HG03139 (cell line): ENCODE measurements at regions not wholly inside any gene's neighbourhood (a gene's known extent, or its start where the extent isn't known, plus 50 kb on each side); places are given as distances from the start of the nearest gene placed in this dataset.
"Not testable (repeated sequence)": the region's sequence is repeated elsewhere in the genome, so short reads cannot be mapped to it uniquely, and the experiment has no call there.

Experiments
- ATAC-seq: cut with Tn5 transposase; IDR thresholded peaks from one replicate; pipeline ENCODE4 v1.9.1; 2021; ENCODE audit not compliant: unreplicated experiment

DNA sequence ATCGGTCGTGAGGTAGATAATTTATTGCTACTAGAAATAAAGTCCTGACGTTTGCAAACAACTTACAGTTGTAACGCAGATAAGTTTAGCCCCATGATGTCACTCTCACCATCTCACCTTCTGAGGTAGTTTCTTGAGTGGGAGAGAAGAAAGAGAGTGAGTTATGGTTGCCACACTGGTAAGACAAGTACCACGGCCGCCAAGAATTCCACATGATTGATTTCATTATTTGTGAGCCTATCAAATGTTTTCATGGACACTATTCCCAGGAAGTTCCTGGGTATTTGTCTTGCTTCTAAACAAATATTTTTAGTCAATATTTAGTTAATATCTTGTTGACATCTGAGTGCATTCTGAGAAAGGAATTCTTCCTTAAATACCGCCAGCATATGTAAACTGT is 339.4 kb upstream of the KIAA1217 start:
- no peak for ATAC-seq

DNA sequence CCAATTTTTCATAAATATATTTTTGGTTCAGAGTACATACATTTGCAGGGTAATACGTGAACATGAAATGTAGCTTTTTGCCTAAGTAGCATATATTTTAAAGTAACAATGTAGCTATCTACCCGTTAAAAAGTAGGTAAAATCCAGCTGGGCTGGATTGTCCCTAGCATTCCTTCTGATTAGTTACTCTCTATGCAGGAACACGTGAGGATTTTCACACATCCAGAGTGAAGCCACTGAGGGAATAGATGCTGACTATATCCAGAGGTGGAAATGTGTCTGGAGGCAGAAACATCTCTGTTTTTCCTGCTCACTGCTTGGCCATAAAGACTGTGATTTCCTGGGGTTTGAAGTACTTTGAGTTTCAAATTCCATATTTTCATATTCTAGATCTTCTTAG is 338.9 kb upstream of the KIAA1217 start:
- ATAC-seq, result no peak

DNA sequence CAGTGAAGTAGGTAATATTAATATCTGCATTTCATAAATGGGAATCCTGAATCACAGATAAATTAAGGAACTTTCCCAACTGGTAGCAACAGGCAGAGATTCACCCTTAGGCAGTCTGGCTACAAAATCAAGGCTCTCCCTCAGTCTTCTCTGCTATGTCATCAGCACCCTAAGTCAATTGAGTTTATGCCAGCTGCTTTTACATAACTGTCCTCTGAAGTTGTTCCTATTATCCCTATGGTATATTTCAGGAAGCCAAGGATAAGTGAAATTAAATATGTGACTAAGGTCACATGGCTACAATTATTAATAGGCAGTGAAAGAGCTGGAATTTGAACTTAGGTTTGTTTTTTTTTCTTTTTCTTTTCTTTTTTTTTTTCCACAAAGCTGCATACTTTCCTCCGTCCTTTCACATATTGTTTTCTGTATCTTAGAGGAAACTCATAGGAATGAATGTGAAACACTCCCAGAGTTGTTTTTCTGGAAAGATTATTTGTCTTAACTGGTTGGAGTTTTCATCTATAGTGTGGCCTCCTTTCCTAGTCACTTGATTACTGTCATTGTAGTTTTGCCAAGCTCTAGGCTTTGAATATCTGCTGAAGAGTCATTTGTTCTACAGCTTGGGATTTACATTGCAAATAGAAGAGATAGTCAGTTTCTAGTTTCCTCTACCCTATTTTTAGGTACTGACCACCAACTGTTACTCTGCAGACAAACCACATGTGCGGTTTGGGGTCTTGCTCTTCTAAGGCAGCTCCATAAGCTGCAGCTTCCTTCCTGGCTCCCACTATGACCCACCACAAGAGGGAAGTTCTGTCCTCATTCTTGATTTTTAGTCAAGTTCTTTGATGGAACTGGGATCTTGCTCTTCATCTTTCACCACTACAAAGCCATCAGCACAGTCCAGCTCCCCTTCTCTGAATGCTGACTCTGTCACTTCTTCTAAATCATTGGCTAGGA is 338.0 kb upstream of the KIAA1217 start:
- no peak for ATAC-seq

DNA sequence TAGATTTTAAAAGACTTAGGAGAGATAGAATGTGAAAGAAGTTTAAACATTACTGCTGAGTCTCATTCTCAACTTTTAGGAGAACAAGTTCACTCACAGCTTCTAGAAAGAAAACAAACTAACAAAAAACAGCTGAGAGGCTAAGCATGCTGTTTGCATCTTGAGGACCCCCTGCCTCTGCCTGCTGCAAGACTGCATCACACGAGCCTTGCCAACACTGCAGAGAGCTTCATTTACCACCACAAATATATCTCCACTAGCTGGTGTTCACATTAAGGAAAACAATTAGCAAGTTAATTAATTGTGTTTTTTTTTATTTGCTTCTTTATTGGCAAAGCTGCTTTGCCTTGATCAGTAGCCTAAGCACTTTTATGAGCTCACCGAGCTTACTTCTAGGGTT is 336.6 kb upstream of the KIAA1217 start:
- no peak for ATAC-seq

DNA sequence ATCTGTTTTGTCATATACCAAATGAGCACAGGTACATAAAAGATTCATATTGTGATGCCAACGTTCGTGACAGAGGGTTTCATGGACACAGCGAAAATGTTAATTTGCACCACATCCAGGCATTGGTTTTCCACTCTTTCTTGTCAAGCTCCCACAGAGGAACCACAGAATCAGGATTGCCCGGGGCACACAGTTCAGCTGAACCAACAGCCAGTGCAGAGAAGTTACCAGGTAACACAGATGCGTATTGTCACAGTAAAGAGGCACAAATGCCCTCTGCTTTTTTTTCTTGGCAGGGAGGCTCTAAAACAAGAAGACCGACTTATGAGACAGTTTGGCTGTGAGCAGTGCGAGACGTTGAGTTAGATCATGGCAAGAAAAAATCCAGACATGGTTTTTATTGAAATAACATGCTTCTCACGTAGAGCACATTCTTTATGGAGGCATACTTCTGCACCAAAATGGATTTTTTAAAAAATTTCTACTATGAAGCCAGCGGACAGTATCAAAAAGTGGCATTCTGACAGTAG is 331.1 kb upstream of the KIAA1217 start:
- no peak for ATAC-seq

DNA sequence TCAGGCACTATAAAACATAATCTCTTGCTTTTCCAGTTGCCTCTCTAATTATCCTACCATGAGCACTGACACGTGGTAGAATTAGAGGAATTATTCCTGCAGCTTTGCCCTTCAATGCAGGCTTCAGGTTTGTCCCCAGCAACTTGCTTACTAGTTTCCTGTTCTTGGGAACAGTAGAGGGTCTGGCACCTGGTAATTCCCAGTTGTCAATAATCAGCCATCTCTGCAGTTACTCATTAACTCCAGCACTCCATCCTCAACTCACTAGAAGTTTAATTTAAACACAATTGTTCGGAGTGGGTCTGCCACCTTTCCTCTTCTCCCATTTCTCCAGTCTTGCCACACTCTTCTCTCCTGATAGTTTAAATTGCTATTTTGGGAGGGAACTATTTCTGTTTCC is 324.3 kb upstream of the KIAA1217 start:
- no peak for ATAC-seq

DNA sequence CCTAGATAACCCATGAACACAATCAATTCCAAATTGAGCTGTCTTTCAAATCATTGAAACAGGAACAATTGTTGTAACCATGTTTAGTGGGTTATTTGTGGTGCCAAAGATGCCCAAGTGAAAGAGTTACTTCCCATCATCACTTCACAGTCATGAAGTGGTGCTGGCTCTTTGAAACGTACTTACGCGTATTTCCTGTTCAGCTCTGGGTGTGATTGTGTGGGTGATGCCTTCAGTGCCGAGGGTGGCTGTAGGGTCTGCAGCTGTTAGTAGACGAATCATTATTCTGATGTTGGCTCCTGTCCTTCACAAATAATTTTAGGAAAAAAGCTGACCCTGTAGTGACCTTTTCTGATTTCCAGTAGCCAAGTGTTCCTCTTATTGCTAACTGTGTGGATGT is 323.1 kb upstream of the KIAA1217 start:
- ATAC-seq, result no peak

DNA sequence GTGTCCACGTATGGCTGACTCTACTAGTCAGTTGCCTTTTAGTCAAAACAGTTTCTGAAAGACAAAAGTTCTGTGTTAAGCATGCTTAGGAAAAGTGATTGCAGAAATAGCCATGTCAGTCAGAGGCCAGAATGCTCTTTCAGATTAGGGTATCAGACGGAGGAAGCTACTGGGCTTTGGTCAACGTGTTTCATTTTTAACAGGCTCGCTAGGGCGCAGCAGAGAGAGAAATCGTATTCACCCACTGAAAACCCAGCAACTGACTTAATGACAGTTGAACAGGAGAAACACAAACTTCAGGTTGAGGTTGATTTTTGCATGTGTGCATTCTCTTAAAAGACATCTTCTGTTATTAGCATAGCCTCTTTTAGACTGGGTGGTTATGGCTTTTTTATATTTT is 322.6 kb upstream of the KIAA1217 start:
- ATAC-seq, result no peak

DNA sequence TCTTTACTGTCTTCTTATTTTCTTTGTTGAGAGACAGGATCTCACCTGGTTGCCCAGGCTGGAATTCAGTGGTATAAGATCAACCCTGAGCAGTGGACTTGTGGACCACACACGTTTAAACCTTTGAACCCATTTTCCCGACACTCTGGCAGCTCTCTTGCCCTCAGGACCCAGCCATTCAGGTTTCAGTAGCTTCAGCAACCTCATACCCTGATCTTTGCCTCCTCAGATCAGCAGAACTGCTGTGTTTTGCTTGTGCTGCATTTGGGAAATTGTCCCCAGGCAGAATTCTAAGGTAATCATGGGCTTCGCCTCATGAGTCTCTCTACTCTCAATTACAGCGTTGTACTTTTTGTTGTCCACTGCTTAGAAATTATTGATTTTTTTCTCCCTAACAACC is 317.6 kb upstream of the KIAA1217 start:
- ATAC-seq, result no peak

DNA sequence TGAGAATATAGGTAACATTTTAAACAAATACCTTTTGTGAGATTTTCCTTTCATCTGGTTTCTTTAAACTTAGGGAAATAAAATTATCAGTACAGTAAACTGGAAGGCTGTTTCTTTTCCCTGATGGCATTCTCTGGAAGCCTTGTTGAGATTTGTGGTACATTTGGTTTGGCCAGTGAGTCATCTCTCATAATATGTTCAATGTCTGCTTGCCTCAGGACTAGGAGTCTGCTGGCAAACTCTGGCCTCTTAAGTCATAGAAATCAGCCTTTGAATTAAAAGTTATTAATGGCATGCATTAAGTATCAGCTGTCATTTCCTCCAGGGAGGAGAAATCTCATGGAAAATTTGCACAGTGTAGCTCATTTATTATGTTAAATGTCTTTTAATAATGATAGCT is 316.6 kb upstream of the KIAA1217 start:
- ATAC-seq, result no peak

DNA sequence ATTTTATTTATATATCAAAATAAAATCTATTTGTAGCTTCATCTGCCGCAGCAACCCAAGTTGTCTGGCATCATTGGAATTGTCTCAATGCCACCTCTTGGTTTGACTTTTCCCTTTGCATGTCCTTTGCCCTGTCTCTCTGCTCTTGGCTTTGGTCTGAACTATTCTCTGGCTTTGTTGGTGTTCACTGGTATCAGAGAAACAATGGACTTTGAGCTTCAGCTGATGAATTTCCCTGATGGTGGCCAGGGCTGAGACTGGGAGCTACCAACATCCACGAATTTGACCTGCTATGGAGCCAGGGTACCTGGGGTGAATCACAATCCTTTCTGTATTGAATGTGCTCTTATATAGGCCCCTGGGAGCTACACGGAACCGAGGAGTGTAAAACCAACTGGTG is 311.7 kb upstream of the KIAA1217 start:
- ATAC-seq, result no peak

DNA sequence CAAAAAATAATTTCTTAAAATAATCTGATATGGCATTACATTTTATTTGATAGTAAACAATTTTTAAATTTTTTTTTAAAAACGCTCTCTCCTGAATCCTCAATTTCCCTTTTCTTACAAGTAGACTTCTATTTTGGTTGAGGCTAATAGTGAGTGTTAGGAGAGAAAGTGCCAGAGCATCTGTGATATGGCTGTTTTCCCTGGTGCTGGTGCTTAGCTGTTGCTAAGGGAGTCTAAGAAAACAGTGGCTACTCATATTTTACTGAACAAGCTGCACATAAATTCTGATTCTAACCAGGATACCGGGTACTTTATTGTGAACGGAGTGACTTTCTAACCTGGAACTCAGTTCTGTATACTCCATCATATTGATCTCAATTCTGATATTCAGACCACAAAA is 311.1 kb upstream of the KIAA1217 start:
- ATAC-seq, result no peak

DNA sequence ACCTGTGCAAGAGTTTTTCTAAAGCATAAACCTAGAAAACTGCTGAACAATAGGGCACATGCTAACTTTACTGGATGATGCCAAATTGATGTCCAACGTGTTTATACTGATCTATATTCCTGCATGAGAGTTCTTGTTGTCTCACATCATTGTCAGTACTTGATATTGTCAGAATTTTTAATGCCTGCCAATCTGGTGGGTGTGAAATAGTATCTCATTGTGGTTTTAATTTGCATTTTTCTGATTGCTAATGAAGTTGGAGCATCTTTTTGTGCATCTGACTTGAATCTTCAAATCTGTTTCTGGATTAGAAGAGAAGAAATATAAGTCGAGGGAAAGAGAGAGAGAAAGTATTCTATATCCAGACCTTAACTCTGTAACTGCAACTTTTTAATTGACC is 309.8 kb upstream of the KIAA1217 start:
- ATAC-seq, result no peak

DNA sequence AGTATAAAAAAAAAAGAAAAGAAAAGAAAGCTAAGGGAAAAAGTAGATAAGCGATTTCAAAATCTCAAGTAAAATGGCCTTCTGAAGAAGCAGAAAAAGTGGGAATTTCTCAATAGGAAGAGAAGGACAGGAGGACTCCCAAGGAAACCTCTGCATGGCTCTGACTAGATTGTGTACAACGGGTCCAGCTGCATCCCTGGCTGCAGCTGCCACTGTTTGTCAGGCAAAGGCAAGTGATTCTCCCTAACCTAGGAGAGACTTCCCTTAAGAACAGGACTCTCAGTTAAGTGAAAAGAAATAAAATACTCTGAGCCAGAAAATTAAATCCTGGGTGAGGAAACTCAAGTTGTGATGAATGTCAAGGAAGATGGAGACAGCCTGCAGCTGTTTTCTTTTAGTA is 298.6 kb upstream of the KIAA1217 start:
- no peak for ATAC-seq

DNA sequence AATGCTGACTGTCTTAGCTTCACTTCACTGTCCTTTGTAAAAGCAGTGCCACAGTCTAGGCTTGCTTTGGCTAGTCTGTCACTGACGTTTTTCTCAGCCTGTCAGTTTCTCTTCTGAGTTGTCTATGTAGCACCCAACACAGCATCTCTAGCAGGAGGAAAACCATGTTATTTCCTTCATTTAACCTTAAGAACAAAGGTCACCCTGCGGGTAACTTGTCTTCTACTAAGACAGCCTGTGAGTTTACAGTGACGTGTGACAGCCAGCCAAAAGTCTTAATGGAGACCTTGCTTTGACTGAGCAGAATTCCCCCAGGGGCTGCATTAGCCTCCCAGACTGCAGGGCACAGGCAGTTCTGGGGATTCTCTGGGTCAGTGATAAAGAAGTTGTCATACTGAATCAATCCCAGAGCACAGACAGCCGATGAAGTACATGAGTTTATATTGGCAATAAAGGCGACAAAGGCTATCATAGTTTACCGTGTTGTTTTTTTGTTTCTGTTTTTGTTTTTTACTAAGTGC is 296.0 kb upstream of the KIAA1217 start:
- ATAC-seq, result no peak

DNA sequence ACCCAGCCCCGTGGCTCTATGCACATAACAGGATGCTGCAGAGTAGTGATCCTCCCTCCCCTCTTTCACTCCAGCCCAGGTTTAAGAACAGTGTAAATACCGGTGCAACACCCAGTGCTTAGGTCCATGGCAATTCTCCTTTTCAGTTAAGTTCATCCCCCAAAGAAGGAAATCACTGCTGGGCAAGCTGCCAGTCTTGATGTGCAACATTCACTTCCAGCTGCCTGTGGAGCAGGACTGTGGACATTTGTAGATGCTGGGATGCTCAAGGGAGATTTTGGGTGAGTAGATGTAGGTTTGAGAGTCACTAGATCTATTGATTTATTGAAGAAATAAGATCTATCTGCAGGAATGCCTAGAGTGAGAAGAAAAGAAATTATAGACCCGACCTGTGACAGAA is 294.3 kb upstream of the KIAA1217 start:
- no peak for ATAC-seq

DNA sequence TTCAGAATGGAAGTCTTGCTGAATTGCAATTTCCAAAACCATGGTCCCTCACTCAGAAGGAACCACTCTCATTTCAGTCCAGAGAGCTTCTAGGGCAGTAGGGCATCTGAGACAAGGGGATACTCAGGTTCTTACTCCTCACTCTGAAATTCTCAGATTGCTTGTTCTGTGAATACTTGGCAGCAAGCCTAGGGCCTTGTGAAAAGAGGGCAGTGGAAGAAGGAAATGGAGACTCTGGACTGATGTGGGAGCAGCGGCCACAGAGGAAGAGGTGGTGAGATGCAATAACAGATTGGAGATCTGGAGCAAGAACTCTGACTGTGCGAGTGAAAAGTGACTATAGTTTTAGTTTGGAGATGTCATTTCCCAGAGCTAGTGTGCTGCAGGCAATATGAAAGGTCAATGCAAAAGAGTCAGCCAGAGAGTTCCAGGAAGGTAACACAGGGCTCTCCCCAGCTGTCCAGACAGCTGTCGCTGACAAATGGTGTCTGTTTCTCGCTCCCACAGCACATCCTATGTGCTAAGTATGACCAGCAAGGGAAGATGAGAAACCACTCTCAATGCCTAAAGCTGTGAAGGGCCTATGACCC is 291.6 kb upstream of the KIAA1217 start:
- no peak for ATAC-seq

DNA sequence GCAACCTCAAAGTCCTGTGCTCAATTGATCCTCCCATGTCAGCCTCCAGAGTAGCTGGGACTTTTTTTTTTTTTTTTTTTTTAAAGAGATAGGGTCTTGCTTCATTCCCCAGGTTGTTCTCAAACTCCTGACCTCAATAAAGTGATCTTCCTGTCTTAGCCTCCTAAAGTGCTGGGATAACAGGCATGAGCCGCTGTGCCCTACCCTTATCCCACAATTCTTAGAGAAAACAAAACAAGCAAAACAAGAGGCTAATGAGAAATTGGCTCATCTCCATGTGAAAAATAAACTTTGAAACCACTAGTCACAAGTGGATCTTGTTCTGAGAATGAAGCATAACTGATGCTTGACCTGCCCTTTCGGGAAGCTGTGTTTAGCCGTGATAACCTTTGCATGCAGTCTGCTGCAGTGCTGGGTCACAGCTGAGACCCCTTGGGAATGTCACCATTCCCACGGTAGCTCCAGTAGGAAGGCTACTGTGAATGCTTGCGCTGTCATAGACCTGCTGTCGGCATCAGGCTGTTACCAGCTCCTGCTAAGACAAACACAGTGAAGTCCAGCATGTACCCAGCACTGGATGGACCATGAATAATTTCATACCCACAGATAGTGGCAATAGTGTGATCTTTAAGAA is 290.7 kb upstream of the KIAA1217 start:
- no peak for ATAC-seq

DNA sequence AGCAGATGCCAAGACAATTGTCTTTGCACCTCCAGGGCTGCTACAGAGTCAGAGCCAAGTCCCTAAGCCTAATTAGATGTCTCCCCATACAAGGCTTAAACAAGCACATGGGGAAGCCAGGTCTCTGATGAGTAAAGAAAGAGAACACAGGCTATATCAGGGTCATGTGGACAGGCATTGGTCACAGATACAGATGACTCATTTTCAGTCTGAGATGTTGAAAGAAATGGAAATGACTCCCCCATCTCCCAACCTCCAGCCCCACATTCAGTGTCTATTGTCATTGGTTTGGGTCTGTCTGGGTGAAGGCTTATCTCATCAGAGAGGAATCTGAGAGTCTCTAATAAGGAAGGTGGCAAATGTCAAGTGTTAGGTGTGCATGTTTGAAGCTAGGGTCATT is 290.1 kb upstream of the KIAA1217 start:
- ATAC-seq, result no peak

DNA sequence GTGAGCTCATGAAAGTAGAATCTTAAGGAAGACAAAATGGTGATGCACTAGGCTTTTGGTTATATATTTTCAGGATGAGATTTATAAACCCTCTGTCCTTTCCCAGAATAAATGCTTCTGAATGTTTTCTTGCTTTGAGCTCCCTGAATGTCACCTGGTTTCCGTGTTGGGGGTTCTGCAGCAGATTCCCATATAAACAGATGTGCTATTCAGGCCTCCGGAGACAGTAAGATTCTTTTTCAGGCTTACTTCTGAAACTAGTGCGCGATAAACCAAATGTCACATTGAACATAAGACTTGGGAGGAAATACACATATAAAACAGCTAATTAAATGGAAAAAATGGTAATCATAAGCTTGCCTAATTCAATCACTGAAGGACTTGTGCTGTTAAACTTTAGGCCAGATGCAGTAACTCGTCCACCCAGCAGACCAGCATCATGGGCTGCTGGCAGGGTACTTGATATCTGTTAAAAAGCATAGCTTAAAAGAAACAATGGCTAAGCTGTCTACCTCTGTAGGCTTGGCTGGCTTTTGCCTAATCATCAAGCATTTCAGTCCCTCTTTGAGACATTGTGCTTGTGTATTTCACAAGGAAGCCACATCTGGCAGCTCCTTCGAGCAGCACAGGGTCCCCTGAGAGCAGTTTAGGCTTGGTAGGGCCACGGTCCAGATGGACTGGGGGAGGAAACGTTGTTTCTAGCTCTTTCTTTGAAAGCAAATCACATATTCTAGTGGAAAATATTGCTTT is 281.2 kb upstream of the KIAA1217 start:
- ATAC-seq, result no peak

DNA sequence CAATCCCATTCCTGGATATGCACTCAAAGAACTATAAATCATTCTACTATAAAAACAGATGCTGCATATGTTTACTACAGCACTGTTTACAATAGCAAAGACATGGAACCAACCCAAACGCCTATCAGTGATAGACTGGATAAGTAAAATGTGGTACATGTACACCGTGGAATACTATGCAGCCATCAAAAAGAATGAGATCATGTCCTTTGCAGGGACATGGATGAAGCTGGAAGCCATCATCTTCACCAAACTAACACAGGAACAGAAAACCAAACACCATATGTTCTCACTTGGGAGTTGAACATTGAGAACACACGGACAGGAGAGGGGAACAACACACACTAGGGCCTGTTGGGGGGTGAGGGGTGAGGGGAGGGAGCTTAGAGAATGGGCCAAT is 274.9 kb upstream of the KIAA1217 start:
- not testable (repeated sequence) for ATAC-seq
